Right cardiac atrium (tissue), 5 donors: ENCODE measurements at regions not wholly inside any gene's neighbourhood (a gene's known extent, or its start where the extent isn't known, plus 50 kb on each side); places are given as distances from the start of the nearest gene placed in this dataset.
"Not testable (repeated sequence)": the region's sequence is repeated elsewhere in the genome, so short reads cannot be mapped to it uniquely, and the experiment has no call there.

ENCODE experiments used
- ATAC-seq, 2 donors: fragments of 200-7000 bp; cut with Tn5 transposase; one replicate each; pipeline versions ENCODE4 v1.8.0 to v1.9.1; 2020; ENCODE audit warnings: moderate library complexity in 2 of 2, mild to moderate bottlenecking in 1 of 2
- DNase-seq, 3 donors: peaks; one replicate each; pipeline ENCODE4 v3.0.0-alpha.2; 2020
- H3K27ac ChIP-seq: one replicate; pipeline ENCODE4 v1.5.1; 2013; ENCODE audit warnings: mild to moderate bottlenecking, low read length, control low read depth, moderate library complexity
- H3K27me3 ChIP-seq: one replicate; pipeline ENCODE4 v1.6.1; 2013; ENCODE audit not compliant: control insufficient read depth, insufficient read depth
- H3K4me1 ChIP-seq: one replicate; pipeline ENCODE4 v1.6.1; 2013; ENCODE audit warnings: low read length; ENCODE audit not compliant: control insufficient read depth, insufficient read depth
- H3K4me3 ChIP-seq: one replicate; pipeline ENCODE4 v1.5.1; 2013; ENCODE audit warnings: low read length, control low read depth
- H3K9me3 ChIP-seq: one replicate; pipeline ENCODE4 v1.6.1; 2013; ENCODE audit warnings: low read length; ENCODE audit not compliant: control insufficient read depth
- WGBS: extraction: QIAGEN DNeasy Blood & Tissue Kit; methylation state at CpG from one replicate; pipeline ENCODE4 v1.1.7; 2013; 5-methylcytosine and 5-hydroxymethylcytosine counted together
- intact Hi-C, 4 donors: fragments of 100-400 bp; cut with DNase I; formaldehyde crosslinking; loops; one replicate each; pipeline versions ENCODE4 v1.11.0 to v1.14.0; 2022 to 2023
- donor health status: healthy with polysubstance abuse.
- donor health status: DM: no; HTN: yes; CAD: no.
- donor health status: DM: no; HTN: no; CAD: no.
- donor health status: DM: no; HTN: yes; CAD: no; lungs with severe emphysema.
- donor health status: DM: yes; HTN: yes; CAD: no.

DNA sequence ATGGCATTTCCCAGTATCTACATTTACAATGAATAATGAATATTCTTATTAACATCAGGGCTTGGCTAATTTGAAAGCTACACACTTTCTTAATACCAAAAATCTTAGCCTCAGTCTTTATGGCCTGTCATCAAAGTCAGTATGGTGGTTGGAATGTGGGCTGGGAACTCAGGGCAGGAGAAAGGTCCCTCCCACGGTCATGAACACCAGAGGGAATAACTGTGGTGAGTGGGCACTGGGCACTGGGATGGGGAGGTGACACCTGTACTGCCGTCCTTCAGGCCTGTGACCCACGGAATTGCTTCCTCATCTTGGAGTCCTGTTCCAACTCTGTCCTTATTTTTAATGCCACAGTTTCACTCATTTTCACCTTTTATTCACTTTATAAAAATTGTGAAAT, 276.9 kb upstream of the PLPP4 start:
- Histone ChIP-seq H3K4me1 (no peaks in the 10 kb centered on the region), H3K27me3 (no peaks in the 10 kb centered on the region), H3K27ac (no peak overlapping the region), H3K9me3 (no peaks in the 10 kb centered on the region), H3K4me3 (no peak overlapping the region)
- WGBS, result 69% methylated on average over 3 of the region's 3 CpGs
- DNase-seq (no peak), ATAC-seq (no peak)
- intact Hi-C loops, result no loop called here

DNA sequence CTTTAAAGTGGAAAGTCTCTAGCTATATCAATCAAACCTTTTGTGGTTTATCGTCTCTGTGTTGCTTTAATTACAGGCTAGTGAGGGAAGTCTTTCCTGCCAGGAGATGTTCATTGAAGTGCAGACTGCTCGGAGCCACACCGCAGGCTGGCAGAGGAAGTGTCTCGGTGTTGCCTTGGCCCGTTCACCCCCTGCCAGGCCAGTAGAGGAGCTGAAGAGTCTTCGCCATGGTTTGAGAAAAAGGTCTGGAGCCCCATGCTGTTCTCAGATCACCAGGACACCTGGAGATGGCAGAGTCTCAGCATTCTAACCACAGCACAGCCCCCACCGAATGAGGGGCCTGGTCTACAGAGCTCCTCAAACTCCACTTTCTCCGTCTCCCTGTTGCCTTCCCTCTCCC, 275.9 kb upstream of the PLPP4 start:
- intact Hi-C loops, result no loop called here
- DNase-seq, result no peak
- H3K4me1 ChIP-seq, result no peaks in the 10 kb centered on the region
- H3K27ac ChIP-seq, result no peak overlapping the region
- 46% methylated on average over 8 of the region's 8 CpGs for WGBS
- no peaks in the 10 kb centered on the region for H3K27me3 ChIP-seq
- no peak for ATAC-seq
- H3K9me3 ChIP-seq, result no peaks in the 10 kb centered on the region
- no peak overlapping the region for H3K4me3 ChIP-seq

DNA sequence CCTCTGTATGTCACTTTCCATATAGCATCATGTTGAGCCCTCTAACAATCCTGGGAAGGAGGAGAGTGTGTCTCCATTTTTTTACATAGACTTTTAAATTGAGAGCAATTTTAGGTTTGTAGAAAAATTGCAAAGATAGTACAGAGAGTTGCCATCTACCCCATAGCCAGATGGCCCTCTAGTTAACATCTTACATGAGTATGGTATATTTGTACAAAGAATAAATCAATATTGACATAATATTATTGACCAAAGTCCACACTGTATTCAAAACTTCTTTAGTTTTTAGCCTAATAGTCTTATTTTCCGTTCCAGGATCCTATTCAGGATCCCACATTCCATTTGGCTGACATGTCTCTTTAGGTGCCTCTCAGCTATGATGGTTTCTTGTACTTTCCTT, 274.6 kb upstream of the PLPP4 start:
- intact Hi-C loops, result no loop called here
- no peaks in the 10 kb centered on the region for H3K9me3 ChIP-seq
- no peaks in the 10 kb centered on the region for H3K4me1 ChIP-seq
- no peak overlapping the region for H3K4me3 ChIP-seq
- whole genome bisulfite sequencing, result 24% methylated on average over 1 of the region's 1 CpG
- DNase-seq (no peak), ATAC-seq (no peak)
- H3K27ac ChIP-seq, result no peak overlapping the region
- H3K27me3 ChIP-seq, result no peaks in the 10 kb centered on the region

DNA sequence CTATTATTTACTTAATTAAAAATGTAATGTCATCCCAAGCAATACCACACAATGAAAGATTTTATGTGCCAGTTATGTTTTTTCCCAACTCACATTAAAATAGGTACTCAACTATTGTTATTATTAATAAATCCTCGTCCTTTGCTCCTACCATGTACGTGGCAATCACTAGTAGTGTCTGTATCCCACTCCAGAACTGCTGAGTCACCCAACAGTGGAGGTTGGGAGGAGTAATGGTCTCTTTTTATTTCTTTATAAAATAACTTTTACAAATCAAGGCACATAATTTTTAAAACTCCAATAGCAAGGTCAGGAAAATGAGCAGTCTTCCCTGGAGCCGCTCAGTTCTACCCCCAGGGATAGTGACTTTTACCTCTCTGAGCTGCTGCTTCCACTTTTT, 273.5 kb upstream of the PLPP4 start:
- H3K27me3 ChIP-seq, result no peaks in the 10 kb centered on the region
- H3K9me3 ChIP-seq, result no peaks in the 10 kb centered on the region
- DNase-seq (no peak), ATAC-seq (no peak)
- no peak overlapping the region for H3K4me3 ChIP-seq
- WGBS, result 71% methylated on average over 3 of the region's 3 CpGs
- H3K27ac ChIP-seq, result no peak overlapping the region
- intact Hi-C loops, result no loop called here
- H3K4me1 ChIP-seq, result no peaks in the 10 kb centered on the region

DNA sequence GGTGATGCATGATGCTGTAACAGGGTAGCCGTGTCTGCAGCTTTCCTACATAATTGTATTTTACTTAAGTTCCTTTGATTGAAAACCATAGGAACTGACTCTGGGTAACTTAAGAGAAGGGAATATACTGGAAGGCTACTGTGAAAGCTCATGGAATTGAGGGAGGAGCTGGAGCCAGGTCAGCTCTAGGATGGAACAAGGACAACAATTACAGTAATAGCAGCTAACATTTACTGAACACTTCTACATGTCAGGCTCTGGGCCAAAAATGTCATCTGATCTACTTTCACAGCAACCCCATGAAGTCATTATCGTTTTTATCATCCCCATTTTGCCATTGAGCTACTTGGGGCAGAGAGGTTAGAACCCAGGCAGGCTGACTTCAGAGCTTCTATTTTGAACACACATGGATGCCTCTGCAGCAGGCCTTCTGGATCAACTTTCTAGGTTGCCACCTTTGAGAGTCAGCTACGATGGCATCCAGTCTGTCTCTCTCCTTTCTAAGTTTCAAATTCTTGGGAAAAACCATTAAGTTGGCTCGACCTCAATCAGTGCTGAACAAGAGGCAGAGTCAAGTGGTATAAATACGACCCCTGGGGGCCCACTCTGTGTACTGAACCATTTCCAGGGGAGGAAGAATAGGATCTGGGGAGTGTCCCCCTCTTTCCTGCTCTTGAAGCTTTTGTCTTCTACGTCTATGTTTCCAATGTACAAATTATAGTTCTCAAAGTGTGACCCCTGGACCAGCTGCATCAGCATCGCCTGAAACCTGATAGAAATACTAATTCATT, 272.3 kb upstream of the PLPP4 start:
- no peaks in the 10 kb centered on the region for H3K4me1 ChIP-seq
- DNase-seq (no peak), ATAC-seq (no peak)
- no peak overlapping the region for H3K4me3 ChIP-seq
- 54% methylated on average over 7 of the region's 7 CpGs for WGBS
- no peaks in the 10 kb centered on the region for H3K27me3 ChIP-seq
- H3K27ac ChIP-seq, result no peak overlapping the region
- intact Hi-C loops, result no loop called here
- H3K9me3 ChIP-seq, result no peaks in the 10 kb centered on the region

DNA sequence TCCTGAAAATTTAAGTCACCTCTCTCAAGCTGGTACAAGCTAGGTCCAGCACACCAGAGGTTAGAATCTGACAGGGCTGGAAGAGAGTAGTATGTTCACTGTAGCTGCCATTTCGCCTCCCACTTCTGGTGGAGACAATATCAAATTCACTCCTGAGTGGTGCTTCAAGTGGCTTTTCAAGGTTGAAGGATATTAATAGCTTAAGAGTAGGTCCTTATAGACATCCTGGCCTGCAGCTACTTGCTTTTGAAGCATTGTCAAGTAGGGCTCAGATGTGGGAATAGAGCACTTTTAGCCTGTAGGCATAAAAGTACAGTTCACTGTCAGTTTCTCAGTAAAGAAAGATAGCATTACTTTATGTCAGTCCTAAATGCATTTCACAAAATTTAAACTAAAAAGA, 270.5 kb upstream of the PLPP4 start:
- Histone ChIP-seq H3K9me3 (no peaks in the 10 kb centered on the region), H3K4me3 (no peak overlapping the region), H3K27me3 (no peaks in the 10 kb centered on the region), H3K4me1 (no peaks in the 10 kb centered on the region), H3K27ac (no peak overlapping the region)
- intact Hi-C loops, result no loop called here
- DNase-seq (no peak), ATAC-seq (no peak)
- 46% methylated on average over 1 of the region's 1 CpG for WGBS

DNA sequence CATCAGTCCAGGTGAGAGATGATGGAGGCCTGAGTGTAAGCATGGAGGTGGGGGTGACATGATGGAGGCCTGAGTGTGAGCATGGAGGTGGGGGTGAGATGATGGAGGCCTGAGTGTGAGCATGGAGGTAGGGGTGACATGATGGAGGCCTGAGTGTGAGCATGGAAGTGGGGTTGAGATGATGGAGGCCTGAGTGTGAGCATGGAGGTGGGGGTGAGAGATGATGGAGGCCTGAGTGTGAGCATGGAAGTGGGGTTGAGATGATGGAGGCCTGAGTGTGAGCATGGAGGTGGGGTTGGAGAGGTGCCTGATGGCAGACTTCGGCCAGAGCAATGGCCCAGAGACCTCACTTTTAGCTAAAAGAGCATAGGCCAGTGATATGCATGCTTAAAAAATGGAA, 269.9 kb upstream of the PLPP4 start:
- H3K4me1 ChIP-seq, DNase-seq, H3K27me3 ChIP-seq, H3K4me3 ChIP-seq, H3K27ac ChIP-seq, ATAC-seq, H3K9me3 ChIP-seq, intact Hi-C loops: not testable (repeated sequence)
- WGBS, result 91% methylated on average over 1 of the region's 1 CpG

DNA sequence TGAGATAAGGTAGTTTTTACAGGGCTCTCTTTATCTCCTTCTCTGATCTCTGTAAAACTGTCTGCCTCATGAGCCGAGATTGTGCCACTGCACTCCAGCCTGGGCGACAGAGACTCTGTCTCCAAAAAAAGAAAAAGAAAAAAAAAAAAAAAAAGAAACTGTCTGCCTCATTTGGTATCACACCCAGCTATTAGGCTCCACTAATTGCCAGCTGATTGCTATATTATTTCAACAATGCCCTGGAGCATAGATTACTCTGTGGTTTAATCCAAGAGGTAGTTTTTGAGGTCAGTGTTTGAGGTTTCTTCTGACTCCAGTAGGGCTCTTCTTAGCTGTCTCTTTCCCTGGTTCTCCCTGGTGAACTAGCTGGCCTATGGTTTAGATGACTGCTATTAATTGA, 268.1 kb upstream of the PLPP4 start:
- 53% methylated on average over 2 of the region's 2 CpGs for WGBS
- no peaks in the 10 kb centered on the region for H3K4me1 ChIP-seq
- H3K9me3 ChIP-seq, result no peaks in the 10 kb centered on the region
- no peak for DNase-seq
- no peak overlapping the region for H3K4me3 ChIP-seq
- intact Hi-C loops, result no loop called here
- no peaks in the 10 kb centered on the region for H3K27me3 ChIP-seq
- H3K27ac ChIP-seq, result no peak overlapping the region
- no peak for ATAC-seq

DNA sequence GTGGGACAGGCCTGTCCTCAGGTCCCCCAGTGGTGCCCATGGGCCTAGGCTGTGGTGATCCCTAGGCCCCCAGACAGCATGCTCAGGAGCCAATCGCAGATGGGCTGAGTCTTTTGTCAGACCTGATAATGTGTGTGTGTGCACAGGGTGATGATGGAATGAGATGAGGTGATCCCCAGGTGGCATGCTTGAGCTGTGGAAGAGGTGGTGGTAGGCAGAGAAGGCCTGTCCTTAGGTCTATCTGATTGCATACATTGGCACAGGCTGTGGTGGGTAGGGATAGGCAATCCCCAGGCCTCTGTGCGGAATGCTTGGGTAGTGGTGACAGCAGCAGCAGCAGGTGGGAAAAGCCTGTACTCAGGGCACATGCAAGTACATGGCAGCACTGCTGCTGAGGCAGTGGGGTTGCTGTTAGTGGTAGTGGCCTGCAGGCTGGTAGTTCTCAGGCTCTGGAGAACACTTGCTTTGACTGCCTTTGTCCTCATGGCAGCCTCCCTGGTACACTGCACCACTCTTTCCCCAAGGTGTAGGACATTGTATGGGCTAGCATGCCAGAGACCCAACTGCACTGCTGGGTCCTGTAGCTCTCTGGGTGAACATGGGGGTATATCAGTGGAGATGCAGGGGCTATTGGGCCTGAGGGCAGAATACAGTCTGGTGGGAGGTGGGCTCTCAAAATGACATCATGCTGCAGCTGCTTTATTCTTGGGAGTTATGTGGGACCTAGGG, 260.9 kb upstream of the PLPP4 start:
- DNase-seq, result no peak
- Histone ChIP-seq H3K4me1 (no peaks in the 10 kb centered on the region), H3K27me3 (no peaks in the 10 kb centered on the region), H3K4me3 (no peak overlapping the region), H3K27ac (no peak overlapping the region), H3K9me3 (no peaks in the 10 kb centered on the region)
- 87% methylated on average over 2 of the region's 2 CpGs for whole genome bisulfite sequencing
- intact Hi-C loops, result no loop called here
- ATAC-seq, result no peak

DNA sequence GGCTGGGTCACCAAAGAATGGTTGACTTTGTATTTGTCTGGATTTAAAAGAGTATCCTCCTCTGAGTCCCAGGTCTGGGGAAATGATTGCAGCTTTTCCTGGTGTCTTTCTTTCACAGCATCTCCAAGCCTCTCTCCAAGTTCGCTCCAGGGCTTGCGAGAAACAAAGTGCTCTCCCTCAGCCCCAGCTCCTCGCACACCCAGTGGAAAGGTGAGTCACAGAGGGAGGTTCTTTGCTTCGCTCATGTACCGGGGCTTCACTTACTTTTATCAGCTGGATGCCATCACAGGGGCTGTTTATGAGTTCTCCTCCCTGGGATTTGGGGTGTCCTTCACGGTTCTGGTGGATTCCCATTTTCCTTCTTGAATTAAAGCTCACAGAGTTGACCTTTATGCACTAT, 252.2 kb upstream of the PLPP4 start:
- H3K27me3 ChIP-seq, result no peaks in the 10 kb centered on the region
- 77% methylated on average over 6 of the region's 6 CpGs for WGBS
- no peak for DNase-seq
- H3K4me1 ChIP-seq, result no peaks in the 10 kb centered on the region
- no peak overlapping the region for H3K4me3 ChIP-seq
- H3K27ac ChIP-seq, result no peak overlapping the region
- H3K9me3 ChIP-seq, result no peaks in the 10 kb centered on the region
- no peak for ATAC-seq
- intact Hi-C loops, result no loop called here

DNA sequence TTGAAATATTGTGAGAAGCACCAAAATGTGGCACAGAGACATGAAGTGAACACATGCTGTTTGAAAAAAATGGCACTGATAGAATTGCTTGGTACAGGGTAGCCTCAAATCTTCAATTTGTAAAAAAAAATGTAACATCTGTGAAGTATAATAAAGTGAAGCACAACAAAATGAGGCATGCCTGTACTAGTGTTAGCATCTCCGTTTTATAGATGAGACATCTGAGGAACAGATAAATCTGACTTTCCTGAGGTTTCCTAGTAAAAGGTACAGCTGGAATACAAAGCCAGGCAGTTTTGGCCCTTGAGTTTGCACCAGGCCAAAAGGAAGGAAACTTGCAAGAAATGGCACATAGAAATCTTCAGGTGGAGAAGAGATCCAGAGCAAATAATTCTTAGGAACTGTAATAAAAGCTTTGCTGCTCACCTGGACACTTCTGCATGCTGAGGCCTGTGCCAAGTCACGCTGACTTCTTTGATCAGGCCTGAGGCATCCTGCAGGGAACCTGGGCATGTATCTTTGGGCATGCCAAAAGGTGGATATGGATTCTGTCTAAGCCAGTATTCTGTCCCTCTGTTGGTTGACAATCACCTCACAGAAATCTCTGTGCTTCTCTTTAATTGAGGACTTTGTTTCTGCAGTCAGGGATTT, 251.5 kb upstream of the PLPP4 start:
- H3K4me1 ChIP-seq, result no peaks in the 10 kb centered on the region
- intact Hi-C loops, result no loop called here
- H3K9me3 ChIP-seq, result no peaks in the 10 kb centered on the region
- H3K27me3 ChIP-seq, result no peaks in the 10 kb centered on the region
- H3K27ac ChIP-seq, result no peak overlapping the region
- WGBS, result 70% methylated on average over 2 of the region's 2 CpGs
- ATAC-seq (no peak), DNase-seq (no peak)
- H3K4me3 ChIP-seq, result no peak overlapping the region
